Mesodermal cell (in vitro differentiated cells): ENCODE measurements at regions not wholly inside any gene's neighbourhood (a gene's known extent, or its start where the extent isn't known, plus 50 kb on each side); places are given as distances from the start of the nearest gene placed in this dataset.

ENCODE experiments used
- H3K27ac ChIP-seq: 2 replicates; pipeline ENCODE4 v1.7.0; 2013; ENCODE audit warnings: mild to moderate bottlenecking, low read depth, low read length, moderate library complexity; ENCODE audit not compliant: severe bottlenecking
- H3K36me3 ChIP-seq: 2 replicates; pipeline ENCODE4 v1.7.1; 2013; ENCODE audit warnings: mild to moderate bottlenecking, low read length, moderate library complexity; ENCODE audit not compliant: control insufficient read depth, insufficient read depth
- H3K4me1 ChIP-seq: one replicate; pipeline ENCODE4 v1.7.1; 2013; ENCODE audit warnings: mild to moderate bottlenecking, low read length; ENCODE audit not compliant: insufficient read depth, control insufficient read depth, poor library complexity, severe bottlenecking
- H3K4me3 ChIP-seq: 2 replicates; pipeline ENCODE4 v1.7.0; 2013; ENCODE audit warnings: low read length, control low read depth, mild to moderate bottlenecking; ENCODE audit not compliant: insufficient read depth, poor library complexity, severe bottlenecking; ENCODE audit errors: extremely low read depth
- H3K9me3 ChIP-seq: 2 replicates; pipeline ENCODE4 v1.7.1; 2013; ENCODE audit warnings: mild to moderate bottlenecking, low read length, moderate library complexity; ENCODE audit not compliant: control insufficient read depth
- WGBS, 2 experiments: methylation state at CpG; one replicate each; pipeline ENCODE4 v1.1.5; 2013; ENCODE audit warnings: missing lambda C conversion rate in 2 of 2; ENCODE audit not compliant: insufficient coverage in 2 of 2; 5-methylcytosine and 5-hydroxymethylcytosine counted together

- Histone ChIP-seq H3K4me1 (peaks cover 5% of the 10 kb centered on the region), H3K9me3 (no peaks in the 10 kb centered on the region), H3K36me3 (no peaks in the 10 kb centered on the region), H3K4me3 (no peak overlapping the region), H3K27ac (no peak overlapping the region)
- 57 to 67% methylated on average over 3 to 4 of the region's 4 CpGs for WGBS, 2 experiments
These were observed 360.1 kb upstream of the PLXNA2 start for GRCh38 chr1:208604295-208604694.

- no peak overlapping the region for H3K4me3 ChIP-seq
- peaks cover 5% of the 10 kb centered on the region for H3K4me1 ChIP-seq
- H3K36me3 ChIP-seq: no peaks in the 10 kb centered on the region
- H3K27ac ChIP-seq: no peak overlapping the region
- WGBS, 2 experiments: 75 to 100% methylated on average over 1 of the region's 3 CpGs
- no peaks in the 10 kb centered on the region for H3K9me3 ChIP-seq
These were observed 362.8 kb upstream of the PLXNA2 start for GRCh38 chr1:208606959-208607358.

- Histone ChIP-seq H3K9me3 (no peaks in the 10 kb centered on the region), H3K36me3 (no peaks in the 10 kb centered on the region), H3K4me3 (no peak overlapping the region), H3K27ac (no peak overlapping the region), H3K4me1 (peaks cover 5% of the 10 kb centered on the region)
- 83 to 100% methylated on average over 1 of the region's 1 CpG for WGBS, 2 experiments
These were observed 363.4 kb upstream of the PLXNA2 start for GRCh38 chr1:208607616-208608015.

GRCh38 chr1:208614610-208615009 lies 370.4 kb upstream of the PLXNA2 start:
- no peaks in the 10 kb centered on the region for H3K36me3 ChIP-seq
- 78 to 100% methylated on average over 1 of the region's 2 CpGs for WGBS, 2 experiments
- H3K4me1 ChIP-seq: no peaks in the 10 kb centered on the region
- no peak overlapping the region for H3K4me3 ChIP-seq
- no peak overlapping the region for H3K27ac ChIP-seq
- no peaks in the 10 kb centered on the region for H3K9me3 ChIP-seq

GRCh38 chr1:208615371-208615770 lies 371.2 kb upstream of the PLXNA2 start:
- Histone ChIP-seq H3K9me3 (no peaks in the 10 kb centered on the region), H3K4me3 (no peak overlapping the region), H3K36me3 (no peaks in the 10 kb centered on the region), H3K4me1 (no peaks in the 10 kb centered on the region), H3K27ac (no peak overlapping the region)

- Histone ChIP-seq H3K9me3 (no peaks in the 10 kb centered on the region), H3K4me1 (no peaks in the 10 kb centered on the region), H3K4me3 (no peak overlapping the region), H3K27ac (no peak overlapping the region), H3K36me3 (no peaks in the 10 kb centered on the region)
- WGBS, 2 experiments: 75% methylated on average over 1 of the region's 3 CpGs; no CpG with 5 or more reads in 1 of the 2 experiments
These were observed 372.6 kb upstream of the PLXNA2 start for GRCh38 chr1:208616776-208617175.

- Histone ChIP-seq H3K36me3 (no peaks in the 10 kb centered on the region), H3K4me1 (no peaks in the 10 kb centered on the region), H3K27ac (no peak overlapping the region), H3K4me3 (no peak overlapping the region), H3K9me3 (no peaks in the 10 kb centered on the region)
- 100% methylated on average over 1 of the region's 7 CpGs; no CpG with 5 or more reads in 1 of the 2 experiments for WGBS, 2 experiments
These were observed 384.1 kb upstream of the PLXNA2 start for GRCh38 chr1:208628022-208628914.

GRCh38 chr1:208631092-208631491 lies 386.9 kb upstream of the PLXNA2 start:
- WGBS, 2 experiments: 89 to 90% methylated on average over 5 to 7 of the region's 8 CpGs
- Histone ChIP-seq H3K9me3 (no peaks in the 10 kb centered on the region), H3K4me3 (no peak overlapping the region), H3K36me3 (no peaks in the 10 kb centered on the region), H3K4me1 (no peaks in the 10 kb centered on the region), H3K27ac (no peak overlapping the region)

- Histone ChIP-seq H3K4me3 (no peak overlapping the region), H3K36me3 (no peaks in the 10 kb centered on the region), H3K4me1 (no peaks in the 10 kb centered on the region), H3K27ac (no peak overlapping the region), H3K9me3 (no peaks in the 10 kb centered on the region)
- 80 to 86% methylated on average over 2 to 4 of the region's 4 CpGs for WGBS, 2 experiments
These were observed 387.3 kb upstream of the PLXNA2 start for GRCh38 chr1:208631506-208631905.

- no peak overlapping the region for H3K27ac ChIP-seq
- H3K4me1 ChIP-seq: no peaks in the 10 kb centered on the region
- no peak overlapping the region for H3K4me3 ChIP-seq
- H3K36me3 ChIP-seq: no peaks in the 10 kb centered on the region
- 92 to 95% methylated on average over 4 to 5 of the region's 5 CpGs for WGBS, 2 experiments
- H3K9me3 ChIP-seq: no peaks in the 10 kb centered on the region
These were observed 390.4 kb upstream of the PLXNA2 start for GRCh38 chr1:208634346-208635140.

GRCh38 chr1:208637181-208637580 lies 393.0 kb upstream of the PLXNA2 start:
- 83 to 90% methylated on average over 3 of the region's 3 CpGs for WGBS, 2 experiments
- Histone ChIP-seq H3K9me3 (no peaks in the 10 kb centered on the region), H3K36me3 (no peaks in the 10 kb centered on the region), H3K4me1 (no peaks in the 10 kb centered on the region), H3K27ac (no peak overlapping the region), H3K4me3 (no peak overlapping the region)
